GM12891 (cell line): ENCODE measurements at regions not wholly inside any gene's neighbourhood (a gene's known extent, or its start where the extent isn't known, plus 50 kb on each side); places are given as distances from the start of the nearest gene placed in this dataset.

Experiments
- PAX5 ChIP-seq: IDR thresholded peaks from 2 replicates; pipeline ENCODE4 v1.6.1; 2011; ENCODE audit warnings: low read length, moderate library complexity, mild to moderate bottlenecking; ENCODE audit not compliant: insufficient read depth, severe bottlenecking
- POLR2A ChIP-seq: IDR thresholded peaks from 2 replicates; pipeline ENCODE4 v1.6.1; 2011; ENCODE audit warnings: low read depth, low read length, control low read depth
- POLR2AphosphoS5 ChIP-seq: IDR thresholded peaks from 2 replicates; pipeline ENCODE4 v1.6.1; 2011; ENCODE audit warnings: low read depth, low read length, control low read depth
- POU2F2 ChIP-seq: IDR thresholded peaks from 2 replicates; pipeline ENCODE4 v1.6.1; 2011; ENCODE audit warnings: low read depth, mild to moderate bottlenecking, control low read depth, low read length, moderate library complexity
- SPI1 ChIP-seq: IDR thresholded peaks from 2 replicates; pipeline ENCODE4 v1.6.1; 2011; ENCODE audit warnings: low read depth, low read length, control low read depth
- TAF1 ChIP-seq: IDR thresholded peaks from 2 replicates; pipeline ENCODE4 v1.6.1; 2011; ENCODE audit warnings: low read depth, low read length, control low read depth

DNA sequence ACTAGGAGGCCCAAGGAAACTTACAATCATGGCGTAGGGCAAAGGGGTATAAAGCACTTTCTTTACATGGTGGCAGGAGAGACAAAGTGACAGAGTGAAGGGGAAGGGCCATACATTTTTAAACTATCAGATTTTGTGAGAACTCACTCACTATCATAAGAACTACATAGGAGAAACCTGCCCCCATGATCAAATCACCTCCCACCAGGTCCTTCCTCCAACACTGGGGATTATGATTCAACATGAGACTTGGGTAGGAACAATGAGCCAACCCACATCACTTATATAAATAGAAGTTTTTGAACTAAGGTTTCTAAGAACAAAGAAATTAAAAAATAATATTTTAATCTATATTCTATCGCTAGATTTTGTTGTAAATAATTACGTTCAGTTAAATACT, 460.3 kb upstream of the TYRP1 start:
- TF ChIP-seq POLR2A (no peak), TAF1 (no peak), POLR2AphosphoS5 (no peak), SPI1 (no peak), POU2F2 (no peak), PAX5 (no peak)
